Panc1 (cell line): ENCODE measurements at regions not wholly inside any gene's neighbourhood (a gene's known extent, or its start where the extent isn't known, plus 50 kb on each side); places are given as distances from the start of the nearest gene placed in this dataset.

Source experiments
- SIN3A ChIP-seq: IDR thresholded peaks from 2 replicates; pipeline ENCODE4 v1.6.1; 2012; ENCODE audit warnings: low read depth, mild to moderate bottlenecking, low read length, moderate library complexity, borderline replicate concordance; ENCODE audit not compliant: insufficient read depth
- TF ChIP-seq, protein P1 (sequence below): fragments of 450-650 bp; IDR thresholded peaks from 2 replicates; pipeline ENCODE4 v1.5.1; 2017; ENCODE audit warnings: mild to moderate bottlenecking

DNA sequence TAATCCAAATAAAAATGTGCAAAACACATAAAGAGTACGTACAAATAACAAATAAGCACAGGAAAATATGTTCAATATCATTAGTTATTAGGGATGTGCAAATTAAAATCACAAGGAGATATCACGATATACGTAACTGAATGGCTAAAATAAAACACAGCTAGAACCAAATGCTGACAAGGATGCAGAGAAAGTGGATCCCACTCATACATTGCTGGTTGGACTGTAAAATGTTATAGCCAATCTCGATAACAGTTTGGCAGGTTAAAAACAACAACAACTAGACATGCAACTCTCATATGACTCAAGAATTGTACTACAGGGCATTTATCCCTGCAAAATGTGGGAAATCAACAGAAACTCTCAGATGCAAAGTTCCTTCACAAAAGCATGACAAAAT, 553.9 kb downstream of the ADCYAP1 start:
- TF ChIP-seq, protein P1, sequence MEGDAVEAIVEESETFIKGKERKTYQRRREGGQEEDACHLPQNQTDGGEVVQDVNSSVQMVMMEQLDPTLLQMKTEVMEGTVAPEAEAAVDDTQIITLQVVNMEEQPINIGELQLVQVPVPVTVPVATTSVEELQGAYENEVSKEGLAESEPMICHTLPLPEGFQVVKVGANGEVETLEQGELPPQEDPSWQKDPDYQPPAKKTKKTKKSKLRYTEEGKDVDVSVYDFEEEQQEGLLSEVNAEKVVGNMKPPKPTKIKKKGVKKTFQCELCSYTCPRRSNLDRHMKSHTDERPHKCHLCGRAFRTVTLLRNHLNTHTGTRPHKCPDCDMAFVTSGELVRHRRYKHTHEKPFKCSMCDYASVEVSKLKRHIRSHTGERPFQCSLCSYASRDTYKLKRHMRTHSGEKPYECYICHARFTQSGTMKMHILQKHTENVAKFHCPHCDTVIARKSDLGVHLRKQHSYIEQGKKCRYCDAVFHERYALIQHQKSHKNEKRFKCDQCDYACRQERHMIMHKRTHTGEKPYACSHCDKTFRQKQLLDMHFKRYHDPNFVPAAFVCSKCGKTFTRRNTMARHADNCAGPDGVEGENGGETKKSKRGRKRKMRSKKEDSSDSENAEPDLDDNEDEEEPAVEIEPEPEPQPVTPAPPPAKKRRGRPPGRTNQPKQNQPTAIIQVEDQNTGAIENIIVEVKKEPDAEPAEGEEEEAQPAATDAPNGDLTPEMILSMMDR, result no peak
- no peak for TF ChIP-seq SIN3A
